ENCODE measurements at regions not wholly inside any gene's neighbourhood (a gene's known extent, or its start where the extent isn't known, plus 50 kb on each side); places are given as distances from the start of the nearest gene placed in this dataset.

GRCh38 chr12:115253049-115253448, 569.1 kb upstream of the TBX3 start:
- TF ChIP-seq CTCF (IDR thresholded peaks at IDR 0.05; ENCODE audit: low read length) (no peak), EZH2 (IDR thresholded peaks at IDR 0.05; ENCODE audit: borderline replicate concordance, low read length) (no peak)

Measured in OCI-LY1 (cell line).